ENCODE measurements at regions not wholly inside any gene's neighbourhood (a gene's known extent, or its start where the extent isn't known, plus 50 kb on each side); places are given as distances from the start of the nearest gene placed in this dataset.

DNA sequence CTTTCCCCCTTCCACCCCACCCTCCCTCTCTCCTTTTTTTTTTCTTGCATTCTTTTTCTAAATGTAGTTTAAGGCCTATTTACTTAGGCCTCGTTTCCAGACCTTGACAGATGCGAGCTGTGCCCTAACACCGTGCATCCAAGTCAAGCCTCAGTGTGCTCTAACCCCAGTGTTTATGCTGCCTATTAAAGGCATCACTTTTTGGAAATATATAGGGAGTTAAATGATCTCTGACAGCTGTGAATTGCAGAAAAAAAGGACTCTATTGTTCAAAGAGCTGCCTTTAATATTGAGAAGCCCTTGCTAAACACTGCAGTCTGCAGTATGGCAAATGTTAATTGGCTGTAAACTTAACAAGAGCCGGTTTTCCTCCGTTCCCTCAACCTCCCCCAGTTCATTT, 270.4 kb upstream of the TUT7 start:
- TF ChIP-seq, protein P1, sequence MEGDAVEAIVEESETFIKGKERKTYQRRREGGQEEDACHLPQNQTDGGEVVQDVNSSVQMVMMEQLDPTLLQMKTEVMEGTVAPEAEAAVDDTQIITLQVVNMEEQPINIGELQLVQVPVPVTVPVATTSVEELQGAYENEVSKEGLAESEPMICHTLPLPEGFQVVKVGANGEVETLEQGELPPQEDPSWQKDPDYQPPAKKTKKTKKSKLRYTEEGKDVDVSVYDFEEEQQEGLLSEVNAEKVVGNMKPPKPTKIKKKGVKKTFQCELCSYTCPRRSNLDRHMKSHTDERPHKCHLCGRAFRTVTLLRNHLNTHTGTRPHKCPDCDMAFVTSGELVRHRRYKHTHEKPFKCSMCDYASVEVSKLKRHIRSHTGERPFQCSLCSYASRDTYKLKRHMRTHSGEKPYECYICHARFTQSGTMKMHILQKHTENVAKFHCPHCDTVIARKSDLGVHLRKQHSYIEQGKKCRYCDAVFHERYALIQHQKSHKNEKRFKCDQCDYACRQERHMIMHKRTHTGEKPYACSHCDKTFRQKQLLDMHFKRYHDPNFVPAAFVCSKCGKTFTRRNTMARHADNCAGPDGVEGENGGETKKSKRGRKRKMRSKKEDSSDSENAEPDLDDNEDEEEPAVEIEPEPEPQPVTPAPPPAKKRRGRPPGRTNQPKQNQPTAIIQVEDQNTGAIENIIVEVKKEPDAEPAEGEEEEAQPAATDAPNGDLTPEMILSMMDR (IDR thresholded peaks at IDR 0.05 in 8 of 11, conservative IDR thresholded peaks at IDR 0.05 in 3 of 11): no peak
- TF ChIP-seq POLR2A (IDR thresholded peaks at IDR 0.05) (no peak), POLR2AphosphoS5 (IDR thresholded peaks at IDR 0.05) (no peak)

Data from spleen (tissue), 7 donors.